MM.1S (cell line): ENCODE measurements at regions not wholly inside any gene's neighbourhood (a gene's known extent, or its start where the extent isn't known, plus 50 kb on each side); places are given as distances from the start of the nearest gene placed in this dataset.

Experiments
- EZH2 ChIP-seq: fragments of 300-600 bp; sonication (generic); optimal IDR thresholded peaks from 2 replicates; pipeline ENCODE3; 2017; ENCODE audit warnings: low read depth, mild to moderate bottlenecking, antibody characterized with exemption, low read length, mixed read lengths
- TF ChIP-seq, protein P1 (sequence below): fragments of 300-600 bp; sonication (generic); IDR thresholded peaks from 2 replicates; pipeline ENCODE4 v1.5.1; 2016; ENCODE audit warnings: antibody characterized with exemption, low read length, mixed read lengths

DNA sequence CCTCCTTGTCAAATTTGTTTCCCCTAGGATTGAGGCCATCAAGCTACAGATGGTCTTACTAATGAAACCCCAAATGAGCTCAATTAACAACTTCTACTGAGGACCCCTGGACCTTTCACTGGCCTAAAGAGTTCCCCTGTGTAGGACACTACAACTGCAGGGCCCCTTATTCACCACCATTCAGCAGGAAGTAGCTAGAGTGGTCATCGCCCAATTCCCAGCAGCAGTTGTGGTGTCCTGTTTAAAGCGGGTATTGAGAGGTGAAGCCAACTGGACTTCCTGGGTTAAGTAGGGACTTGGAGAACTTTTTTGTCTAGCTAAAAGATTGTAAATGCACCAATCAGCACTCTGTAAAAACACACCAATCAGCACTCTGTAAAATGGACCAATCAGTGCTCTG lies 1466.9 kb downstream of the KCNT2 start:
- TF ChIP-seq, protein P1, sequence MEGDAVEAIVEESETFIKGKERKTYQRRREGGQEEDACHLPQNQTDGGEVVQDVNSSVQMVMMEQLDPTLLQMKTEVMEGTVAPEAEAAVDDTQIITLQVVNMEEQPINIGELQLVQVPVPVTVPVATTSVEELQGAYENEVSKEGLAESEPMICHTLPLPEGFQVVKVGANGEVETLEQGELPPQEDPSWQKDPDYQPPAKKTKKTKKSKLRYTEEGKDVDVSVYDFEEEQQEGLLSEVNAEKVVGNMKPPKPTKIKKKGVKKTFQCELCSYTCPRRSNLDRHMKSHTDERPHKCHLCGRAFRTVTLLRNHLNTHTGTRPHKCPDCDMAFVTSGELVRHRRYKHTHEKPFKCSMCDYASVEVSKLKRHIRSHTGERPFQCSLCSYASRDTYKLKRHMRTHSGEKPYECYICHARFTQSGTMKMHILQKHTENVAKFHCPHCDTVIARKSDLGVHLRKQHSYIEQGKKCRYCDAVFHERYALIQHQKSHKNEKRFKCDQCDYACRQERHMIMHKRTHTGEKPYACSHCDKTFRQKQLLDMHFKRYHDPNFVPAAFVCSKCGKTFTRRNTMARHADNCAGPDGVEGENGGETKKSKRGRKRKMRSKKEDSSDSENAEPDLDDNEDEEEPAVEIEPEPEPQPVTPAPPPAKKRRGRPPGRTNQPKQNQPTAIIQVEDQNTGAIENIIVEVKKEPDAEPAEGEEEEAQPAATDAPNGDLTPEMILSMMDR, result no peak
- TF ChIP-seq EZH2, result no peak
